GM23338 (cell line): ENCODE measurements at regions not wholly inside any gene's neighbourhood (a gene's known extent, or its start where the extent isn't known, plus 50 kb on each side); places are given as distances from the start of the nearest gene placed in this dataset.
A peak's percentile ranks its signal among the peaks of the same experiment; 100 is the strongest.

Source experiments
- ATAC-seq: fragments of 200-7000 bp; cut with Tn5 transposase; 3 replicates; pipeline ENCODE4 v1.9.1; 2020
- DNase-seq: peaks from one replicate; pipeline ENCODE4 v3.0.0-alpha.2; 2015; ENCODE audit warnings: low spot score
- H2AFZ ChIP-seq: fragments of 200-600 bp; sonication (generic); 2 replicates; pipeline ENCODE4 v1.8.0; 2016; ENCODE audit warnings: antibody characterized with exemption, mild to moderate bottlenecking, moderate library complexity
- H3F3A ChIP-seq: fragments of 200-600 bp; sonication (generic); replicated peaks from 2 replicates; pipeline ENCODE4 v1.8.0; 2017; ENCODE audit warnings: antibody characterized with exemption, mixed run types, low read depth
- H3K27ac ChIP-seq: fragments of 200-600 bp; sonication (generic); 2 replicates; pipeline ENCODE4 v1.6.1; 2016; ENCODE audit warnings: low read depth
- H3K27me3 ChIP-seq: fragments of 200-600 bp; sonication (generic); 2 replicates; pipeline ENCODE4 v1.8.0; 2016; ENCODE audit warnings: mild to moderate bottlenecking, mixed run types, moderate library complexity; ENCODE audit not compliant: insufficient read depth
- H3K36me3 ChIP-seq: fragments of 200-600 bp; sonication (generic); 2 replicates; pipeline ENCODE4 v1.8.0; 2016; ENCODE audit warnings: mild to moderate bottlenecking; ENCODE audit not compliant: insufficient read depth
- H3K4me1 ChIP-seq: fragments of 200-600 bp; sonication (generic); 2 replicates; pipeline ENCODE4 v1.8.0; 2016; ENCODE audit warnings: mild to moderate bottlenecking, moderate library complexity; ENCODE audit not compliant: insufficient read depth
- H3K4me2 ChIP-seq: fragments of 200-600 bp; sonication (generic); 2 replicates; pipeline ENCODE4 v1.7.1; 2017; ENCODE audit warnings: mixed run types
- H3K4me3 ChIP-seq: fragments of 200-600 bp; sonication (generic); 2 replicates; pipeline ENCODE4 v1.6.1; 2016; ENCODE audit warnings: mixed run types
- H3K79me2 ChIP-seq: fragments of 200-600 bp; sonication (generic); replicated peaks from 2 replicates; pipeline ENCODE4 v1.8.0; 2017; ENCODE audit warnings: mild to moderate bottlenecking; ENCODE audit not compliant: insufficient read depth
- H3K9me2 ChIP-seq: fragments of 200-600 bp; sonication (generic); 2 replicates; pipeline ENCODE4 v1.8.0; 2017; ENCODE audit not compliant: insufficient read depth
- H4K20me1 ChIP-seq: fragments of 200-600 bp; sonication (generic); replicated peaks from 2 replicates; pipeline ENCODE4 v1.8.0; 2017; ENCODE audit warnings: mild to moderate bottlenecking; ENCODE audit not compliant: insufficient read depth
- H3K27ac Mint-ChIP-seq: 2 replicates; pipeline ENCODE4 v1.8.0; 2020; ENCODE audit warnings: inconsistent platforms, mild to moderate bottlenecking, moderate library complexity, mixed read lengths
- H3K27me3 Mint-ChIP-seq: 3 replicates; pipeline ENCODE4 v1.8.0; 2022; ENCODE audit warnings: low read depth, mild to moderate bottlenecking, moderate library complexity, mixed read lengths, inconsistent platforms; ENCODE audit not compliant: insufficient read depth, poor library complexity
- H3K36me3 Mint-ChIP-seq: 3 replicates; pipeline ENCODE4 v1.8.0; 2021; ENCODE audit warnings: low read depth, mild to moderate bottlenecking, inconsistent platforms, moderate library complexity, mixed read lengths
- H3K4me1 Mint-ChIP-seq: 3 replicates; pipeline ENCODE4 v1.8.0; 2020; ENCODE audit warnings: mild to moderate bottlenecking, inconsistent platforms, mixed read lengths
- H3K4me3 Mint-ChIP-seq: 3 replicates; pipeline ENCODE4 v1.8.0; 2021; ENCODE audit warnings: moderate library complexity, mild to moderate bottlenecking, inconsistent platforms, mixed read lengths
- H3K9me3 Mint-ChIP-seq: 3 replicates; pipeline ENCODE4 v1.8.0; 2020; ENCODE audit warnings: moderate library complexity, mild to moderate bottlenecking, inconsistent platforms, mixed read lengths
- CREB1 ChIP-seq: fragments of 250-450 bp; sonication (Bioruptor Pico); IDR thresholded peaks from 2 replicates; pipeline ENCODE4 v1.5.0; 2020; ENCODE audit warnings: low read depth, mild to moderate bottlenecking, moderate library complexity
- CTCF ChIP-seq, 2 experiments: fragments of 200-600 bp in 1 of 2; sonication (generic) in 1 of 2; conservative IDR thresholded peaks; 2 replicates each; pipeline versions ENCODE4 v1.5.1 to v1.6.1; 2016 to 2017; ENCODE audit warnings: antibody characterized with exemption in 2 of 2, low read depth in 2 of 2, mild to moderate bottlenecking in 2 of 2, moderate library complexity in 1 of 2
- ETS1 ChIP-seq: IDR thresholded peaks from 2 replicates; pipeline ENCODE4 v1.6.1; 2016; ENCODE audit warnings: antibody characterized with exemption
- EZH2phosphoT487 ChIP-seq: fragments of 200-600 bp; sonication (generic); IDR thresholded peaks from one replicate; pipeline ENCODE4 v1.8.1; 2018; ENCODE audit warnings: antibody characterized with exemption; ENCODE audit not compliant: unreplicated experiment
- JUNB ChIP-seq: IDR thresholded peaks from one replicate; pipeline ENCODE4 v1.6.1; 2016; ENCODE audit warnings: antibody characterized with exemption; ENCODE audit not compliant: unreplicated experiment
- POLR2AphosphoS5 ChIP-seq: IDR thresholded peaks from 2 replicates; pipeline ENCODE4 v1.6.1; 2016; ENCODE audit warnings: antibody characterized with exemption, low read depth
- ZNF331 ChIP-seq: fragments of 250-450 bp; sonication (Bioruptor Pico); IDR thresholded peaks from 2 replicates; pipeline ENCODE4 v1.5.0; 2020; ENCODE audit warnings: low read depth, mild to moderate bottlenecking, moderate library complexity
- ZNF462 ChIP-seq: fragments of 250-450 bp; sonication (Bioruptor Pico); IDR thresholded peaks from 2 replicates; pipeline ENCODE4 v1.5.0; 2020; ENCODE audit warnings: mild to moderate bottlenecking, moderate library complexity

- H3K4me3 Mint-ChIP-seq, result no peak overlapping the region
- ATAC-seq, result no peak
- no peaks in the 10 kb centered on the region for H3K9me2 ChIP-seq
- H3K36me3 Mint-ChIP-seq, result no peaks in the 10 kb centered on the region
- DNase-seq, result no peak
- no peaks in the 10 kb centered on the region for H3K36me3 ChIP-seq
- peaks cover 5% of the 10 kb centered on the region for H3K27me3 Mint-ChIP-seq
- no peaks in the 10 kb centered on the region for H3K79me2 ChIP-seq
- H3K4me2 ChIP-seq, result no peak overlapping the region
- no peaks in the 10 kb centered on the region for H3K27me3 ChIP-seq
- TF ChIP-seq JUNB (no peak), POLR2AphosphoS5 (no peak), CTCF (conservative IDR thresholded peaks at IDR 0.05; ENCODE audit: low read depth in 2 of 2) (0 out of 4 replicates have a peak, but pooled peaks of 1 of the 2 experiments have one; percentile 16)
- no peak overlapping the region for H3K27ac ChIP-seq
- H3K9me3 Mint-ChIP-seq, result no peaks in the 10 kb centered on the region
- H3K27ac Mint-ChIP-seq, result no peak overlapping the region
- H4K20me1 ChIP-seq, result no peaks in the 10 kb centered on the region
- no peaks in the 10 kb centered on the region for H3F3A ChIP-seq
- H3K4me1 ChIP-seq, result no peaks in the 10 kb centered on the region
- no peak overlapping the region for H3K4me3 ChIP-seq
- no peak overlapping the region for H2AFZ ChIP-seq
- no peaks in the 10 kb centered on the region; the same call in 2 of the 3 replicates for H3K4me1 Mint-ChIP-seq
Measured at GRCh38 chr1:115142616-115143015, 53.3 kb upstream of the TSPAN2 start.

GRCh38 chr1:115141145-115141454 lies 51.8 kb upstream of the TSPAN2 start:
- Histone ChIP-seq H3K4me1 (no peaks in the 10 kb centered on the region), H3K27ac (no peak overlapping the region), H3K9me2 (no peaks in the 10 kb centered on the region), H3K4me3 (no peak overlapping the region), H3K27me3 (no peaks in the 10 kb centered on the region), H3K4me2 (no peak overlapping the region), H3K79me2 (no peaks in the 10 kb centered on the region), H2AFZ (no peak overlapping the region), H3F3A (no peaks in the 10 kb centered on the region), H3K36me3 (no peaks in the 10 kb centered on the region), H4K20me1 (no peaks in the 10 kb centered on the region)
- no peak for ATAC-seq
- Mint-ChIP-seq H3K36me3 (no peaks in the 10 kb centered on the region), H3K4me3 (no peak overlapping the region), H3K27me3 (peaks cover 5% of the 10 kb centered on the region), H3K4me1 (no peaks in the 10 kb centered on the region), H3K9me3 (no peaks in the 10 kb centered on the region), H3K27ac (no peak overlapping the region)
- DNase-seq, result no peak
- TF ChIP-seq ETS1, result no peak
- no peak for TF ChIP-seq EZH2phosphoT487
- TF ChIP-seq ZNF462 (CRISPR knock-in tag), result no peak
- no peak for TF ChIP-seq CTCF (conservative IDR thresholded peaks at IDR 0.05; ENCODE audit: low read depth in 2 of 2)
- no peak for TF ChIP-seq ZNF331 (CRISPR knock-in tag)
- TF ChIP-seq CREB1 (CRISPR knock-in tag), result no peak
